MM.1S (cell line): ENCODE measurements at regions not wholly inside any gene's neighbourhood (a gene's known extent, or its start where the extent isn't known, plus 50 kb on each side); places are given as distances from the start of the nearest gene placed in this dataset.

Experiments used
- CTCF ChIP-seq: fragments of 300-600 bp; sonication (generic); IDR thresholded peaks from 2 replicates; pipeline ENCODE4 v1.5.1; 2016; ENCODE audit warnings: antibody characterized with exemption, low read length, mixed read lengths
- EZH2phosphoT487 ChIP-seq: fragments of 300-600 bp; sonication (generic); IDR thresholded peaks from 2 replicates; pipeline ENCODE4 v1.6.1; 2018; ENCODE audit warnings: antibody characterized with exemption, low read length

GRCh38 chr7:25314731-25315267 is 86.5 kb upstream of the NPVF start:
- TF ChIP-seq CTCF = no peak
- TF ChIP-seq EZH2phosphoT487 = no peak
